GM12878 (cell line): ENCODE measurements at regions not wholly inside any gene's neighbourhood (a gene's known extent, or its start where the extent isn't known, plus 50 kb on each side); places are given as distances from the start of the nearest gene placed in this dataset.

ENCODE experiments used
- ATAC-seq: fragments of 200-7000 bp; cut with Tn5 transposase; 3 replicates; pipeline ENCODE4 v1.9.1; 2020; ENCODE audit warnings: mild to moderate bottlenecking, moderate library complexity
- BruUV-seq: library from RNA; stranded (reverse); fragments of 400-500 nt; replicated peaks from 2 replicates; lab custom pipeline; 2021; lab: Mats Ljungman, UMichigan
- CTCF ChIA-PET: fragments of 300-600 bp; sonication (Branson Sonifier 250); formaldehyde crosslinking; extraction: SDS; loops from one replicate; lab custom pipeline; 2021; ENCODE audit warnings: inconsistent platforms; lab: Yijun Ruan, JAX
- POLR2A ChIA-PET: fragments of 350-600 bp; formaldehyde crosslinking; extraction: SDS; loops from one replicate; lab custom pipeline; 2021; ENCODE audit warnings: inconsistent platforms; lab: Charles Lee
- RAD21 ChIA-PET: fragments of 300-600 bp; sonication (Branson Sonifier 250); formaldehyde crosslinking; loops from one replicate; lab custom pipeline; 2023; ENCODE audit warnings: antibody characterized with exemption; ENCODE audit not compliant: unreplicated experiment; lab: Charles Lee
- SMC1A ChIA-PET: fragments of 300-600 bp; sonication (Branson Sonifier 250); formaldehyde crosslinking; loops from one replicate; lab custom pipeline; 2023; ENCODE audit not compliant: unreplicated experiment, uncharacterized antibody; lab: Charles Lee
- DNase-seq: peaks from one replicate; pipeline ENCODE4 v3.0.0-alpha.2; 2011; ENCODE audit warnings: low read depth, low spot score
- FAIRE-seq: peaks from 3 replicates; lab custom pipeline; 2011; peaks lifted over from hg19 to GRCh38; lab: Jason Lieb, UNC
- H2AFZ ChIP-seq: 2 replicates; pipeline ENCODE4 v1.6.0; 2011; ENCODE audit warnings: low read depth, low read length, control low read depth; ENCODE audit not compliant: control insufficient read depth
- H3K27ac ChIP-seq: 2 replicates; pipeline ENCODE4 v1.5.1; 2011; ENCODE audit warnings: control low read depth; ENCODE audit not compliant: control insufficient read depth, insufficient read depth
- H3K27me3 ChIP-seq, 2 experiments: replicated peaks in 1 of 2; 2 replicates each; pipeline versions ENCODE4 v1.6.0 to v1.6.1; 2011; ENCODE audit warnings: low read length in 1 of 2; ENCODE audit not compliant: control insufficient read depth in 2 of 2, insufficient read depth in 2 of 2
- H3K36me3 ChIP-seq, 2 experiments: 2 replicates each; pipeline ENCODE4 v1.5.1; 2011; ENCODE audit warnings: low read length in 1 of 2; ENCODE audit not compliant: control insufficient read depth in 2 of 2, insufficient read depth in 2 of 2
- H3K4me1 ChIP-seq: 2 replicates; pipeline ENCODE4 v1.6.1; 2011; ENCODE audit warnings: mild to moderate bottlenecking, low read length, moderate library complexity, mixed read lengths; ENCODE audit not compliant: control insufficient read depth, insufficient read depth
- H3K4me2 ChIP-seq: 2 replicates; pipeline ENCODE4 v1.6.0; 2011; ENCODE audit warnings: control low read depth; ENCODE audit not compliant: control insufficient read depth, insufficient read depth
- H3K4me3 ChIP-seq: fragments of 200-600 bp; sonication (generic); 2 replicates; pipeline ENCODE4 v1.5.1; 2016
- H3K79me2 ChIP-seq: 2 replicates; pipeline ENCODE4 v1.6.0; 2011; ENCODE audit warnings: low read length; ENCODE audit not compliant: control insufficient read depth, insufficient read depth
- H3K9ac ChIP-seq: 2 replicates; pipeline ENCODE4 v1.8.0; 2011; ENCODE audit warnings: low read length, control low read depth, mixed read lengths; ENCODE audit not compliant: control insufficient read depth, insufficient read depth
- H3K9me3 ChIP-seq: replicated peaks from 3 replicates; pipeline ENCODE4 v1.5.1; 2011; ENCODE audit warnings: mild to moderate bottlenecking, low read length; ENCODE audit not compliant: control insufficient read depth, insufficient read depth
- H4K20me1 ChIP-seq: 2 replicates; pipeline ENCODE4 v1.6.0; 2011; ENCODE audit not compliant: control insufficient read depth, insufficient read depth
- E4F1 ChIP-seq: fragments of 450-650 bp; IDR thresholded peaks from 2 replicates; pipeline ENCODE4 v1.6.1; 2018; ENCODE audit warnings: borderline replicate concordance, mild to moderate bottlenecking; ENCODE audit not compliant: partially characterized antibody
- FOXK2 ChIP-seq: fragments of 450-650 bp; IDR thresholded peaks from 2 replicates; pipeline ENCODE4 v1.6.1; 2017; ENCODE audit warnings: mild to moderate bottlenecking, moderate library complexity
- HCFC1 ChIP-seq: fragments of 150-350 bp; IDR thresholded peaks from 2 replicates; pipeline ENCODE4 v1.6.1; 2014; ENCODE audit warnings: low read length
- JUND ChIP-seq: IDR thresholded peaks from 2 replicates; pipeline ENCODE4 v1.6.1; 2012; ENCODE audit warnings: low read depth, mild to moderate bottlenecking, low read length, improper control_type of control experiment, moderate library complexity
- LARP7 ChIP-seq: fragments of 450-650 bp; IDR thresholded peaks from 2 replicates; pipeline ENCODE4 v1.6.1; 2017; ENCODE audit warnings: mild to moderate bottlenecking
- NBN ChIP-seq: fragments of 450-650 bp; IDR thresholded peaks from 2 replicates; pipeline ENCODE4 v1.6.1; 2016
- NRF1 ChIP-seq: conservative IDR thresholded peaks from 2 replicates; pipeline ENCODE4 v1.6.1; 2011; ENCODE audit warnings: mild to moderate bottlenecking, low read depth, low read length, improper control_type of control experiment
- PAX5 ChIP-seq: IDR thresholded peaks from 2 replicates; pipeline ENCODE4 v1.6.1; 2011; ENCODE audit warnings: low read depth, low read length, borderline replicate concordance
- SREBF2 ChIP-seq: IDR thresholded peaks from 2 replicates; pipeline ENCODE4 v1.6.1; 2012; ENCODE audit warnings: mild to moderate bottlenecking, low read length
- SUPT20H ChIP-seq: IDR thresholded peaks from 2 replicates; pipeline ENCODE4 v1.6.1; 2011; ENCODE audit warnings: low read depth, mild to moderate bottlenecking, low read length, moderate library complexity, borderline replicate concordance; ENCODE audit not compliant: control insufficient read depth
- ZNF687 ChIP-seq: fragments of 450-650 bp; IDR thresholded peaks from 2 replicates; pipeline ENCODE4 v1.6.1; 2017; ENCODE audit warnings: mild to moderate bottlenecking, moderate library complexity
- WGBS: methylation state at CpG from one replicate; pipeline ENCODE4 v1.1.6; 2016; ENCODE audit warnings: low lambda C conversion rate; ENCODE audit not compliant: insufficient replicate concordance, insufficient coverage; ENCODE audit errors: missing lambda C conversion rate; 5-methylcytosine and 5-hydroxymethylcytosine counted together
- in situ Hi-C: fragments of 300-500 bp; cut with MboI; formaldehyde crosslinking; loops from 9 replicates; pipeline ENCODE4 v1.14.3; 2018; ENCODE audit warnings: mixed read lengths
- intact Hi-C: fragments of 100-400 bp; cut with micrococcal nuclease; formaldehyde crosslinking; loops from one replicate; pipeline ENCODE4 v1.14.2; 2022; ENCODE audit not compliant: unreplicated experiment
- TF ChIP-seq, protein P1 (sequence below): IDR thresholded peaks from 2 replicates; pipeline ENCODE4 v1.6.1; 2012; ENCODE audit warnings: low read depth, low read length, improper control_type of control experiment

DNA sequence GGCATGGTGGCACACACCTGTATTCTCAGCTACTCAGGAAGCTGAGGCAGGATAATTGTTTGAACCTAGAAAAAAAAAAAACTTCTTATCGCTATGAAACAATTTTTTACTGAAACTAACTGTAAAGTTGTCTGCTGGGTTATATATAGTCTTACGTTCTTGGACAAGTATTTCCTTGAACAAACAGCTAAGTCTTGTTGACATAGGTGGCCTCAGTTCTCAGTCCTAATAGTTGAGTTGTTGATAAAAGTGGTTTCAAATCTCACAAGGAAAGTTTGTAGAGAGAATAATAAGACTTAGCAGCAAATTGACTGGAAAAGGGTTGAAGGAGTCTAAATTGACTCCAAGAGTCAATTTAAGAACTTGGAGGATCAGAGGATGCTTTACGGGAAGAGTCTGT lies 166.5 kb upstream of the KCNJ3 start:
- FAIRE-seq, result no peak
- no peaks in the 10 kb centered on the region for H3K36me3 ChIP-seq
- no peak overlapping the region for H3K27ac ChIP-seq
- H3K9ac ChIP-seq, result no peak overlapping the region
- CTCF ChIA-PET, result interaction anchor here (0.6 to 1.0 kb wide), 3 partner anchors 14 to 25 kb away, joined by 3 read pairs; no protein-coding TSS in a partner anchor
- no peak for DNase-seq
- H3K4me1 ChIP-seq, result no peaks in the 10 kb centered on the region
- H3K4me3 ChIP-seq, result no peak overlapping the region
- in situ Hi-C loops (no loop called here), intact Hi-C loops (no loop called here)
- H3K9me3 ChIP-seq, result no peaks in the 10 kb centered on the region
- POLR2A ChIA-PET, result no interaction called here
- ATAC-seq, result no peak
- no peak overlapping the region for H2AFZ ChIP-seq
- RAD21 ChIA-PET, result no interaction called here
- SMC1A ChIA-PET, result interaction anchor here (0.7 to 2.6 kb wide), 6 partner anchors 11 to 693 kb away, joined by 3 to 13 read pairs (median 4); no protein-coding TSS in a partner anchor
- BruUV-seq, result no TSS peak
- H3K79me2 ChIP-seq, result no peaks in the 10 kb centered on the region
- no peaks in the 10 kb centered on the region for H3K27me3 ChIP-seq
- WGBS, result 35% methylated on average over 3 of the region's 3 CpGs
- no peak for TF ChIP-seq SREBF2
- no peak for TF ChIP-seq PAX5
- no peak for TF ChIP-seq NRF1
- TF ChIP-seq HCFC1, result no peak
- no peak for TF ChIP-seq SUPT20H
- no peak for TF ChIP-seq NBN
- TF ChIP-seq, protein P1, sequence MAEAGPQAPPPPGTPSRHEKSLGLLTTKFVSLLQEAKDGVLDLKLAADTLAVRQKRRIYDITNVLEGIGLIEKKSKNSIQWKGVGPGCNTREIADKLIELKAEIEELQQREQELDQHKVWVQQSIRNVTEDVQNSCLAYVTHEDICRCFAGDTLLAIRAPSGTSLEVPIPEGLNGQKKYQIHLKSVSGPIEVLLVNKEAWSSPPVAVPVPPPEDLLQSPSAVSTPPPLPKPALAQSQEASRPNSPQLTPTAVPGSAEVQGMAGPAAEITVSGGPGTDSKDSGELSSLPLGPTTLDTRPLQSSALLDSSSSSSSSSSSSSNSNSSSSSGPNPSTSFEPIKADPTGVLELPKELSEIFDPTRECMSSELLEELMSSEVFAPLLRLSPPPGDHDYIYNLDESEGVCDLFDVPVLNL, result no peak
- TF ChIP-seq ZNF687, result no peak
- TF ChIP-seq FOXK2, result no peak
- TF ChIP-seq LARP7, result no peak
- no peak for TF ChIP-seq JUND
- no peak for TF ChIP-seq E4F1
- H4K20me1 ChIP-seq, result no peaks in the 10 kb centered on the region
- H3K4me2 ChIP-seq, result no peak overlapping the region
